ENCODE measurements at regions not wholly inside any gene's neighbourhood (a gene's known extent, or its start where the extent isn't known, plus 50 kb on each side); places are given as distances from the start of the nearest gene placed in this dataset.

DNA sequence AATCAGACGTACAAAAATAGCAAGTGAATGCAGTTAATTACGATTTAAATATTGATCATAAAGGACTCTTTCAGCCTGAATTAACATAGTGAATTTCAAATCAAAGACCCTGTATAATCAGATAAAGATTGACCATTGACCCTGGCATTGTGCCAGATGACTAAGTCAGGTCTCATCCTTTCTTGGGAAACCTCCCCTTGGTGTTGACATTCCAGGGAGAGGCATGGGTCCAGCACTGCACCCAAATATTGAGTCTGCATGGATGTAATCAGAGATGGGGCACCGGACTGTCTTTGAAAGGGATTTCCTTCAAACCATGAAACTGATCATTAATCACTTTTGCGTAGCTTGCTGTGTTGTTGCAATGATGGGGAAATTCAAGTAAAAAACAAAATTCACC is 1138.2 kb downstream of the BCL11B start:
- no peaks in the 10 kb centered on the region for H3K27me3 Mint-ChIP-seq
- no peaks in the 10 kb centered on the region for H3K9me3 Mint-ChIP-seq
- H3K27ac Mint-ChIP-seq: no peak overlapping the region
- no peak overlapping the region for H3K4me3 Mint-ChIP-seq
- no peaks in the 10 kb centered on the region for H3K36me3 Mint-ChIP-seq (ENCODE audit: low read depth)
- DNase-seq: no peak
- peaks cover 68% of the 10 kb centered on the region for H3K4me1 Mint-ChIP-seq (ENCODE audit: low read depth)

- Mint-ChIP-seq H3K27me3 (no peaks in the 10 kb centered on the region), H3K9me3 (no peaks in the 10 kb centered on the region), H3K27ac (peak overlapping the region; percentile 96), H3K4me3 (peak overlapping the region; percentile 68), H3K4me1 (ENCODE audit: low read depth) (peaks cover 84% of the 10 kb centered on the region), H3K36me3 (ENCODE audit: low read depth) (no peaks in the 10 kb centered on the region)
- peak; percentile 61 for DNase-seq
These were observed 1135.8 kb downstream of the BCL11B start for GRCh38 chr14:98136012-98136789.

- H3K4me3 Mint-ChIP-seq: peak overlapping the region; percentile 68
- peaks cover 88% of the 10 kb centered on the region for H3K4me1 Mint-ChIP-seq (ENCODE audit: low read depth)
- H3K36me3 Mint-ChIP-seq (ENCODE audit: low read depth): no peaks in the 10 kb centered on the region
- no peaks in the 10 kb centered on the region for H3K9me3 Mint-ChIP-seq
- no peaks in the 10 kb centered on the region for H3K27me3 Mint-ChIP-seq
- peak overlapping the region; percentile 96 for H3K27ac Mint-ChIP-seq
- no peak for DNase-seq
These were observed 1134.6 kb downstream of the BCL11B start for GRCh38 chr14:98137131-98138025.

DNA sequence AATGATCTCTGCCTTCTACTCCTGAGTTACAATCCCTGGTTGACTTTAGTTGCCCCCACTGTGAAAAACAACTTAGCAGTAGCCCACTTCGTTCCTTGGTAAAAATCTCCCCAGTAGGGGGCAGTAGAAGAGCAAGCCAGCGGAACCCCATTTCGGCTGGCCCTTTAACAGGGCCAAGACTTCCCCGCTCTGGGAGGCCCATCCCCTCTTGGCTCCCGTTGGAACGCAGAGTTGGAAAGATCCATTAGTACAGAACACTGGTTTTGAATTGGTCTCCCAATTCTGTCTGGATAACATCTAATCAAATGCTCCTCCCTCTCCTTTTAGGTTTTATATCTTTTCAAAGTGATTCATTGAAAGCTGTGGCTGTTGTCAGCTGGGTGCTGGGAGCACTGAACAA is 1133.3 kb downstream of the BCL11B start:
- H3K4me1 Mint-ChIP-seq (ENCODE audit: low read depth): peaks cover 92% of the 10 kb centered on the region
- H3K4me3 Mint-ChIP-seq: peak overlapping the region; percentile 68
- H3K9me3 Mint-ChIP-seq: no peaks in the 10 kb centered on the region
- peaks cover 6% of the 10 kb centered on the region for H3K36me3 Mint-ChIP-seq (ENCODE audit: low read depth)
- no peaks in the 10 kb centered on the region for H3K27me3 Mint-ChIP-seq
- H3K27ac Mint-ChIP-seq: peak overlapping the region; percentile 96
- peak; percentile 77 for DNase-seq

DNA sequence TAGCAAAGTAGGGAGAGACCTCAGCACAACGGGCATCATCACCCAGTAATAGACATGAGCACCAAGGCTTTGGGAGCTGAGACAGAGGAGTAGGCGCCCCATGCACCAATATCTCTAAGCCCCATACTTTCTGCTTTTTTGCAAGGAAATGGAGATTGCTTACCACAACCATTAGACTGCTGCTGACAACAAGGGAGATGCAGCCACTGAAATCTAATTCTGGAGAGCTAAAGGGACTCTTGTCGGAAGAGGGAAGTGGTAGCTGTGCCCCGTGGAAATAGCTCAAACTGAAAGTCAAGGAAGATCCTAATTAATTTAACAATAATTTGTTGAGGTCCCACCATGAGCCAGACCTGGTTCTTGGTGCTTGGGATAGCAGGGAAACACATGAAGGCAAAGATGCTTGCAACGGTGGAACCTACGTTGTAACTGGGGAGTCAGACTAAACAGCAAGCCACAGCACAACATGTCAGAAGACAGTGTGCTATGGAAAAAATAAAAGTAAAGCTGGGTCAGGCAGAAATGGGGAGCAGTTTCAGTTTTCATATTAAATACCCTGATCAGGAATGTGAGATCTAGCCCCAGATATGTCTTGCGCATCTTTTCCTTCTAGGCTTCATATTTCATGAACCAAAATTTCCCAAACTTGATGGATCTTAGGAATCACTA is 1131.0 kb downstream of the BCL11B start:
- Mint-ChIP-seq H3K27me3 (no peaks in the 10 kb centered on the region), H3K4me1 (ENCODE audit: low read depth) (peaks cover 92% of the 10 kb centered on the region), H3K4me3 (peak overlapping the region; percentile 62), H3K9me3 (no peaks in the 10 kb centered on the region), H3K27ac (peak overlapping the region; percentile 93), H3K36me3 (ENCODE audit: low read depth) (peaks cover 11% of the 10 kb centered on the region)
- DNase-seq: no peak

GRCh38 chr14:98143566-98143965 is 1128.4 kb downstream of the BCL11B start:
- H3K4me1 Mint-ChIP-seq (ENCODE audit: low read depth): peaks cover 81% of the 10 kb centered on the region
- peak overlapping the region; percentile 66 for H3K27ac Mint-ChIP-seq
- no peak for DNase-seq
- H3K27me3 Mint-ChIP-seq: no peaks in the 10 kb centered on the region
- peaks cover 3% of the 10 kb centered on the region for H3K9me3 Mint-ChIP-seq
- peaks cover 11% of the 10 kb centered on the region for H3K36me3 Mint-ChIP-seq (ENCODE audit: low read depth)
- no peak overlapping the region for H3K4me3 Mint-ChIP-seq

GRCh38 chr14:98144964-98145363 is 1127.0 kb downstream of the BCL11B start:
- Mint-ChIP-seq H3K4me1 (ENCODE audit: low read depth) (peaks cover 71% of the 10 kb centered on the region), H3K9me3 (peaks cover 3% of the 10 kb centered on the region), H3K4me3 (no peak overlapping the region), H3K36me3 (ENCODE audit: low read depth) (peaks cover 11% of the 10 kb centered on the region), H3K27ac (peak overlapping the region; percentile 72), H3K27me3 (no peaks in the 10 kb centered on the region)
- no peak for DNase-seq

- Mint-ChIP-seq H3K9me3 (peaks cover 6% of the 10 kb centered on the region), H3K36me3 (ENCODE audit: low read depth) (peaks cover 15% of the 10 kb centered on the region), H3K27me3 (no peaks in the 10 kb centered on the region), H3K4me3 (no peak overlapping the region), H3K4me1 (ENCODE audit: low read depth) (peaks cover 71% of the 10 kb centered on the region), H3K27ac (peak overlapping the region; percentile 45)
- no peak for DNase-seq
These were observed 1125.6 kb downstream of the BCL11B start for GRCh38 chr14:98146416-98146815.

DNA sequence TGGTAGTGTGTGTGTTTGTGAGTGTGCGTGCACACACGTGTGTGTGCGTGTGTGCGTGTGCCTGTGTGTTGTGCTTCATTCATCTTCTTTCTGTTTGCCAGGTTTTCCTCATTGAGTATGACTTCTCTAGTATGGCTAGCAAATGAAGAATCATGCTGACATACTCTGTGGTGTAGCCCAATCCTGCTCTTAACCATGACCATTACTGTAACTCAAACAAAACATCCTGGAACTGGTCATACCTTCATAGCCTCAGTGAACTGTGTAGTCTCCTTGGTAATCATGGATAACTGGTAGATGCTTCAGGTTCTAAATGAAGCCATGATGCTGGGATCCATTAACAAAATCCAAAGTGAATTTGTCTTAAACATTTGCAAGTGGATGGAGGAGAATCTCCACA is 1117.7 kb downstream of the BCL11B start:
- Mint-ChIP-seq H3K27ac (no peak overlapping the region), H3K27me3 (no peaks in the 10 kb centered on the region), H3K4me3 (no peak overlapping the region), H3K9me3 (peaks cover 2% of the 10 kb centered on the region), H3K36me3 (ENCODE audit: low read depth) (peaks cover 4% of the 10 kb centered on the region), H3K4me1 (ENCODE audit: low read depth) (peaks cover 72% of the 10 kb centered on the region)
- DNase-seq: no peak

GRCh38 chr14:98156411-98156810 is 1115.6 kb downstream of the BCL11B start:
- H3K4me1 Mint-ChIP-seq (ENCODE audit: low read depth): peaks cover 70% of the 10 kb centered on the region
- no peaks in the 10 kb centered on the region for H3K36me3 Mint-ChIP-seq (ENCODE audit: low read depth)
- no peaks in the 10 kb centered on the region for H3K27me3 Mint-ChIP-seq
- no peak for DNase-seq
- H3K4me3 Mint-ChIP-seq: peak overlapping the region; percentile 35
- peak overlapping the region; percentile 35 for H3K27ac Mint-ChIP-seq
- no peaks in the 10 kb centered on the region for H3K9me3 Mint-ChIP-seq

GRCh38 chr14:98160901-98161300 is 1111.1 kb downstream of the BCL11B start:
- Mint-ChIP-seq H3K36me3 (ENCODE audit: low read depth) (peaks cover 3% of the 10 kb centered on the region), H3K4me1 (ENCODE audit: low read depth) (peaks cover 73% of the 10 kb centered on the region), H3K27ac (no peak overlapping the region), H3K9me3 (no peaks in the 10 kb centered on the region), H3K4me3 (peak overlapping the region; percentile 35), H3K27me3 (no peaks in the 10 kb centered on the region)
- DNase-seq: no peak

GRCh38 chr14:98161356-98161755 is 1110.6 kb downstream of the BCL11B start:
- Mint-ChIP-seq H3K27me3 (no peaks in the 10 kb centered on the region), H3K4me1 (ENCODE audit: low read depth) (peaks cover 73% of the 10 kb centered on the region), H3K27ac (peak overlapping the region; percentile 19), H3K36me3 (ENCODE audit: low read depth) (peaks cover 8% of the 10 kb centered on the region), H3K4me3 (peak overlapping the region; percentile 35), H3K9me3 (peaks cover 4% of the 10 kb centered on the region)
- DNase-seq: no peak

DNA sequence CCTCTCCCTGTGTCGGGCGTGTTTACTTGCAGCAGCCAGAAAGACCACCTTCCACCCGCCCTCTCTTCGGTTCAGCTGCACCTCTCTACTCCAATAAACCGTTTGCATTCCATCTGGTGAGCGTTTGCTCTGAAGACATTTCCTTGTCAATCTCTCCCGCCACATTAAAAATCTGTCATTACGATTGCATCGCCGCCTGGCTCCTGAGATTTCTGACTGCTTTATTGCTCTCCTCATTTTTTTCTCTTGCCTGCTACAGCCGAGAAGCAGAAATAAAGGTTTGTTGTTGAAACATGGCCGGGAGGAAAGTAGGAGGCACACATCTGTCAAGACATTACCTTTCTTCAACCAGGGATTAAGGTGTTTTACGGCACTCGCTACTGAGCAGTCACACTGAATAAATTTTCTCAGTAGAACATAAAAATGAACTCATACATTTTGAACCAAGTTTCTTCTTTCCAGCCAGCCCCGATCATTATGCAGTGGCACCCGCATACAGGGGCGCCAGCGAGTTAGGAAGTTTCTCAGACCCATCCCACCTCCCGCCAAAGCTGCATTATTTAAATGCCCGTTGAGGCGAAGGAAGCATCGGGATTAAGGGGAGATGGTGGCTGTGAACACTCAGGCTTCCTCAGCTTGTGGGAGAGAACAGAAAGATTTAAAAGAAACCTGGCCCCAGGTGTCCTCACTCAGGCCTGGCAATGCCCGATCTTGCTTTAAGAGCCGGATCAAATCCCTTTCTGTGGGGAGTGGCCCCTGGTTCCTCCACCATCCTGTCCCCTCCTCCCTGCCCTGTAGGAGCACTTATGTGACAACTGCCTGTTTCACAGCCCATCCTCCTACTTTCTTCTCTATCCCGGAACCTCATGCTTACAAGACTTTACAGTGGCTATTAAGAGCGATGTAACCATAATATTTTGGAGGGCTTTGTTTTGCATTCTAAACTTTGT is 1108.9 kb downstream of the BCL11B start:
- Mint-ChIP-seq H3K9me3 (peaks cover 5% of the 10 kb centered on the region), H3K4me3 (peak overlapping the region; percentile 58), H3K36me3 (ENCODE audit: low read depth) (peaks cover 12% of the 10 kb centered on the region), H3K27ac (peak overlapping the region; percentile 63), H3K27me3 (no peaks in the 10 kb centered on the region), H3K4me1 (ENCODE audit: low read depth) (peaks cover 81% of the 10 kb centered on the region)
- DNase-seq: no peak
